IMR-90 (cell line): ENCODE measurements at regions not wholly inside any gene's neighbourhood (a gene's known extent, or its start where the extent isn't known, plus 50 kb on each side); places are given as distances from the start of the nearest gene placed in this dataset.

Source experiments
- ATAC-seq: fragments of 200-7000 bp; cut with Tn5 transposase; 2 replicates; pipeline ENCODE4 v1.9.1; 2020; ENCODE audit warnings: low read depth, mild to moderate bottlenecking, moderate library complexity
- BruUV-seq: library from RNA; stranded (reverse); fragments of 400-500 nt; replicated peaks from 2 replicates; lab custom pipeline; 2021; lab: Mats Ljungman, UMichigan
- CTCF ChIA-PET: fragments of 300-600 bp; formaldehyde crosslinking; extraction: SDS; loops from one replicate; lab custom pipeline; 2021; ENCODE audit warnings: antibody characterized with exemption; lab: Yijun Ruan, JAX
- POLR2A ChIA-PET: fragments of 300-600 bp; sonication (Branson Sonifier 250); formaldehyde crosslinking; loops from one replicate; lab custom pipeline; 2022; ENCODE audit warnings: antibody characterized with exemption; ENCODE audit not compliant: unreplicated experiment; lab: Charles Lee
- DNase-seq: peaks from one replicate; pipeline ENCODE4 v3.0.0; 2013
- H2AFZ ChIP-seq: replicated peaks from 2 replicates; pipeline ENCODE3; 2013; ENCODE audit warnings: low read length, mild to moderate bottlenecking; ENCODE audit not compliant: poor library complexity
- H2AK5ac ChIP-seq: 2 replicates; pipeline ENCODE4 v1.6.1; 2013; ENCODE audit warnings: low read depth, low read length, inconsistent platforms
- H2AK9ac ChIP-seq: replicated peaks from 2 replicates; pipeline ENCODE3; 2013; ENCODE audit warnings: mild to moderate bottlenecking, low read depth, low read length, moderate library complexity; ENCODE audit not compliant: poor library complexity
- H2BK120ac ChIP-seq: 2 replicates; pipeline ENCODE4 v1.6.1; 2013; ENCODE audit warnings: low read depth, low read length, inconsistent platforms
- H2BK15ac ChIP-seq: 3 replicates; pipeline ENCODE4 v1.6.1; 2013; ENCODE audit warnings: low read depth, low read length, inconsistent platforms
- H2BK20ac ChIP-seq: 2 replicates; pipeline ENCODE4 v1.6.1; 2013; ENCODE audit warnings: low read depth, mild to moderate bottlenecking, inconsistent platforms, low read length, moderate library complexity
- H2BK5ac ChIP-seq: 2 replicates; pipeline ENCODE4 v1.6.1; 2013; ENCODE audit warnings: mild to moderate bottlenecking, low read depth, low read length, inconsistent platforms; ENCODE audit not compliant: poor library complexity, severe bottlenecking
- H3K14ac ChIP-seq: replicated peaks from 2 replicates; pipeline ENCODE4 v1.6.1; 2013; ENCODE audit warnings: low read depth, low read length, inconsistent platforms
- H3K18ac ChIP-seq: 2 replicates; pipeline ENCODE4 v1.6.1; 2013; ENCODE audit warnings: low read depth, low read length, control low read depth
- H3K23ac ChIP-seq: 2 replicates; pipeline ENCODE4 v1.6.1; 2013; ENCODE audit warnings: low read depth, low read length, inconsistent platforms
- H3K27ac ChIP-seq: 2 replicates; pipeline ENCODE4 v1.5.1; 2013; ENCODE audit warnings: mild to moderate bottlenecking, control low read depth, low read length; ENCODE audit not compliant: insufficient read depth
- H3K27me3 ChIP-seq: 2 replicates; pipeline ENCODE4 v1.6.1; 2013; ENCODE audit warnings: low read length; ENCODE audit not compliant: control insufficient read depth, insufficient read depth
- H3K36me3 ChIP-seq: 2 replicates; pipeline ENCODE4 v1.6.1; 2013; ENCODE audit warnings: low read length, mixed read lengths; ENCODE audit not compliant: control insufficient read depth, insufficient read depth
- H3K4ac ChIP-seq: 2 replicates; pipeline ENCODE4 v1.6.1; 2013; ENCODE audit warnings: low read depth, low read length, inconsistent platforms
- H3K4me1 ChIP-seq: 2 replicates; pipeline ENCODE4 v1.6.1; 2013; ENCODE audit warnings: low read length, mixed read lengths; ENCODE audit not compliant: control insufficient read depth, insufficient read depth
- H3K4me2 ChIP-seq: 2 replicates; pipeline ENCODE4 v1.6.1; 2013; ENCODE audit warnings: low read depth, mild to moderate bottlenecking, control low read depth, low read length, moderate library complexity
- H3K4me3 ChIP-seq: 2 replicates; pipeline ENCODE4 v1.5.1; 2013; ENCODE audit warnings: low read depth, mild to moderate bottlenecking, control low read depth, low read length, moderate library complexity; ENCODE audit not compliant: insufficient read depth
- H3K56ac ChIP-seq: 2 replicates; pipeline ENCODE4 v1.6.1; 2013; ENCODE audit warnings: low read length, inconsistent platforms; ENCODE audit not compliant: insufficient read depth; ENCODE audit errors: extremely low read depth
- H3K79me1 ChIP-seq, 2 experiments: 2 replicates each; pipeline ENCODE4 v1.6.1; 2013; ENCODE audit warnings: low read length in 2 of 2, inconsistent platforms in 1 of 2, low read depth in 1 of 2
- H3K9ac ChIP-seq: 2 replicates; pipeline ENCODE4 v1.6.1; 2013; ENCODE audit warnings: low read depth, low read length, control low read depth
- H3K9me1 ChIP-seq: 2 replicates; pipeline ENCODE4 v1.6.1; 2013; ENCODE audit warnings: low read length, inconsistent platforms; ENCODE audit not compliant: insufficient read depth
- H3K9me3 ChIP-seq: 2 replicates; pipeline ENCODE4 v1.6.1; 2013; ENCODE audit warnings: low read length; ENCODE audit not compliant: control insufficient read depth, insufficient read depth
- H4K20me1 ChIP-seq: 2 replicates; pipeline ENCODE4 v1.6.1; 2013; ENCODE audit warnings: low read length, inconsistent platforms; ENCODE audit not compliant: insufficient read depth
- H4K5ac ChIP-seq: 2 replicates; pipeline ENCODE4 v1.6.1; 2013; ENCODE audit warnings: mild to moderate bottlenecking, low read depth, low read length, control low read depth
- H4K8ac ChIP-seq, 2 experiments: 2 replicates each; pipeline ENCODE4 v1.6.1; 2013; ENCODE audit warnings: low read depth in 2 of 2, low read length in 2 of 2, control low read depth in 1 of 2, inconsistent platforms in 1 of 2
- H4K91ac ChIP-seq: 2 replicates; pipeline ENCODE4 v1.6.1; 2013; ENCODE audit warnings: low read depth, low read length, inconsistent platforms; ENCODE audit not compliant: insufficient read depth
- ELK1 ChIP-seq: fragments of 150-350 bp; IDR thresholded peaks from 2 replicates; pipeline ENCODE4 v1.6.1; 2016; ENCODE audit warnings: low read depth, mild to moderate bottlenecking, low read length, moderate library complexity, borderline replicate concordance
- MAFK ChIP-seq: IDR thresholded peaks from 2 replicates; pipeline ENCODE4 v1.6.1; 2012; ENCODE audit warnings: low read depth, low read length, improper control_type of control experiment
- RAD21 ChIP-seq: IDR thresholded peaks from 2 replicates; pipeline ENCODE4 v1.6.1; 2012; ENCODE audit warnings: low read length, improper control_type of control experiment
- RCOR1 ChIP-seq: IDR thresholded peaks from 2 replicates; pipeline ENCODE4 v1.6.1; 2012; ENCODE audit warnings: mild to moderate bottlenecking, low read length, improper control_type of control experiment; ENCODE audit not compliant: insufficient replicate concordance
- SMC3 ChIP-seq: fragments of 150-350 bp; IDR thresholded peaks from 2 replicates; pipeline ENCODE4 v1.6.1; 2016; ENCODE audit warnings: low read depth, mild to moderate bottlenecking, antibody characterized with exemption, low read length, moderate library complexity
- WGBS, 2 experiments: methylation state at CpG; one replicate each; pipeline versions ENCODE4 v1.1.5 to v1.1.7; 2013; ENCODE audit warnings: missing lambda C conversion rate in 2 of 2; ENCODE audit not compliant: insufficient read length in 1 of 2; ENCODE audit errors: extremely low coverage in 2 of 2; 5-methylcytosine and 5-hydroxymethylcytosine counted together
- dilution Hi-C: fragments of 300-500 bp; cut with HindIII; formaldehyde crosslinking; loops from one replicate; pipeline ENCODE4 v1.14.3; 2018; ENCODE audit warnings: low sequenced_read_pairs; ENCODE audit not compliant: unreplicated experiment
- in situ Hi-C: fragments of 300-500 bp; cut with MboI; formaldehyde crosslinking; loops from 3 replicates; pipeline ENCODE4 v1.14.3; 2019; ENCODE audit warnings: low sequenced_read_pairs, inconsistent platforms, mixed read lengths
- intact Hi-C: fragments of 100-400 bp; cut with micrococcal nuclease; formaldehyde crosslinking; loops from 2 replicates; pipeline ENCODE4 v1.10.0; 2022

- ChIA-PET CTCF (no interaction called here), POLR2A (no interaction called here)
- Histone ChIP-seq H3K27me3 (peaks cover 5% of the 10 kb centered on the region; the same call in 1 of the 2 replicates), H3K4me2 (no peak overlapping the region), H3K18ac (no peak overlapping the region), H3K14ac (no peak overlapping the region), H3K36me3 (no peaks in the 10 kb centered on the region), H4K91ac (no peak overlapping the region), H4K8ac (no peak overlapping the region), H4K20me1 (0 out of 2 replicates have a peak, but pooled peaks cover 4% of the 10 kb centered on the region), H2BK120ac (no peak overlapping the region), H3K9ac (no peak overlapping the region), H3K23ac (no peak overlapping the region), H3K9me3 (no peaks in the 10 kb centered on the region), H3K27ac (no peak overlapping the region), H3K4ac (no peak overlapping the region), H4K5ac (no peak overlapping the region), H3K56ac (no peak overlapping the region), H2AFZ (no peak overlapping the region), H2BK20ac (no peak overlapping the region), H3K4me3 (no peak overlapping the region), H2AK9ac (no peak overlapping the region), H2AK5ac (no peak overlapping the region), H2BK15ac (no peak overlapping the region), H3K79me1 (no peaks in the 10 kb centered on the region), H3K4me1 (peaks cover 14% of the 10 kb centered on the region), H2BK5ac (no peak overlapping the region), H3K9me1 (peaks cover 3% of the 10 kb centered on the region; the same call in 1 of the 2 replicates)
- dilution Hi-C loops (no loop called here), in situ Hi-C loops (no loop called here), intact Hi-C loops (no loop called here)
- ATAC-seq (no peak), DNase-seq (no peak)
- WGBS, 2 experiments: 78% methylated on average over 8 of the region's 13 CpGs; no CpG with 5 or more reads in 1 of the 2 experiments
- BruUV-seq: no TSS peak
- no peak for TF ChIP-seq ELK1
- no peak for TF ChIP-seq MAFK
- no peak for TF ChIP-seq SMC3
- TF ChIP-seq RCOR1: no peak
- TF ChIP-seq RAD21: no peak
Observed at GRCh38 chr11:69220561-69221051, 64.9 kb downstream of the SMIM38 start.
